Spinal cord (tissue), 9 donors: ENCODE measurements at regions not wholly inside any gene's neighbourhood (a gene's known extent, or its start where the extent isn't known, plus 50 kb on each side); places are given as distances from the start of the nearest gene placed in this dataset.
"Not testable (repeated sequence)": the region's sequence is repeated elsewhere in the genome, so short reads cannot be mapped to it uniquely, and the experiment has no call there.

Experiments used
- DNase-seq, 6 donors: peaks; one replicate each; pipeline versions ENCODE4 v3.0.0 to v3.0.0-alpha.2; 2013 to 2015; ENCODE audit warnings: low spot score in 6 of 6, low read depth in 4 of 6
- H3K27ac ChIP-seq: one replicate; pipeline ENCODE4 v1.5.1; 2013; ENCODE audit warnings: low read depth, low read length, control low read depth
- H3K27me3 ChIP-seq: one replicate; pipeline ENCODE4 v1.6.1; 2013; ENCODE audit warnings: low read length; ENCODE audit not compliant: control insufficient read depth, insufficient read depth
- H3K36me3 ChIP-seq: one replicate; pipeline ENCODE4 v1.6.1; 2013; ENCODE audit warnings: low read length; ENCODE audit not compliant: control insufficient read depth, insufficient read depth
- H3K4me1 ChIP-seq: one replicate; pipeline ENCODE4 v1.6.1; 2013; ENCODE audit warnings: low read length; ENCODE audit not compliant: control insufficient read depth, insufficient read depth
- H3K4me3 ChIP-seq: one replicate; pipeline ENCODE4 v1.5.1; 2013; ENCODE audit warnings: low read depth, low read length, control low read depth
- H3K9me3 ChIP-seq: one replicate; pipeline ENCODE4 v1.6.1; 2013; ENCODE audit warnings: low read length; ENCODE audit not compliant: control insufficient read depth, insufficient read depth
- WGBS: methylation state at CpG from one replicate; pipeline ENCODE4 v1.1.5; 2013; ENCODE audit warnings: missing lambda C conversion rate; ENCODE audit not compliant: insufficient coverage; 5-methylcytosine and 5-hydroxymethylcytosine counted together
- donor health status: healthy.

DNA sequence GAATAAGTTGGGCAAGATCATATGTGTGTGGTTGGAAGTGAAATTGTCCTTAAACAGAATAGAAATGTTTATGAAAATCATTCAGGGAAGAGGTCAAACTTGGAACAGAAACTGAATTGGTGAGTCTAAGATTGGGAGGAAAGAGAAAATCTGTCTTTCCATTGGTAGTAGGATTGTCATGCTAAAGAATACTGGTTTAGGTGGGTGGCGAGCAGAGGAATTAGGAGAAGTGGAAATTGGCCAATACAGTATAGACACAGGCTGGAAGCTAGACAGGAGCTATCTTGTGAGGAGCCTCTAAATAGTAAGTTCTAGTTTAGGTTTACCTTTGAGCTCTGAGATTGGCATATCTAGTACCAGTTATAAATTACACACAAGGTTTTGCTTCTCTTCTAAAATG lies 80.9 kb upstream of the KYNU start:
- WGBS, result 90% methylated on average over 1 of the region's 1 CpG
- no peaks in the 10 kb centered on the region for H3K4me1 ChIP-seq
- H3K36me3 ChIP-seq, result no peaks in the 10 kb centered on the region
- no peaks in the 10 kb centered on the region for H3K27me3 ChIP-seq
- H3K27ac ChIP-seq, result no peak overlapping the region
- H3K4me3 ChIP-seq, result no peak overlapping the region
- H3K9me3 ChIP-seq, result no peaks in the 10 kb centered on the region
- DNase-seq, result no peak

DNA sequence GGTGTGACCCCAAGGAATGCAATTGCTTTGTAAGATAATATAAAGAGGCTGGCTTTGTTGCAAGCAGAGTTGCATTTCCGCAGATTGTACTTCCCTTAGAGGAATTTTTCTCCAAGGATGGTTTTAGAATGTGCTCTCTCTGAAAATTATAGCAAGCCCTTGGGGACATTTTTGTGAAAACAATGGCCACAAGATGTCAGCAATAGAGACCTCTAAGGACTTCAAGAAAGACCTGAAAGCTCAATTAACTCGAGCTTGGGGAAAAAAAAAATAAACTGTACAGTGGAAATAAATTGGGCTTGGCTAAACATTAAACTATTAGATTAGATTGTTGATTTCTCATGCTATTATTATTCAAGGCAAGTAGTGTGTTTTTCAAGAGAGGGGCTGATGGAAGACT lies 81.3 kb upstream of the KYNU start:
- Histone ChIP-seq H3K27ac (no peak overlapping the region), H3K36me3 (no peaks in the 10 kb centered on the region), H3K27me3 (no peaks in the 10 kb centered on the region), H3K4me1 (no peaks in the 10 kb centered on the region), H3K9me3 (no peaks in the 10 kb centered on the region), H3K4me3 (no peak overlapping the region)
- WGBS, result 38% methylated on average over 1 of the region's 2 CpGs
- peak in 2 of 6 donors; percentile 1 to 30 for DNase-seq

GRCh38 chr2:142794850-142795249 lies 82.6 kb upstream of the KYNU start:
- no CpG with 5 or more reads among the region's 1 CpG for WGBS
- Histone ChIP-seq H3K36me3 (no peaks in the 10 kb centered on the region), H3K4me3 (no peak overlapping the region), H3K9me3 (no peaks in the 10 kb centered on the region), H3K4me1 (no peaks in the 10 kb centered on the region), H3K27me3 (no peaks in the 10 kb centered on the region), H3K27ac (no peak overlapping the region)
- DNase-seq, result no peak

GRCh38 chr2:142792328-142792727 lies 85.1 kb upstream of the KYNU start:
- not testable (repeated sequence) for H3K9me3 ChIP-seq, H3K4me3 ChIP-seq, H3K36me3 ChIP-seq, H3K27ac ChIP-seq, H3K27me3 ChIP-seq, H3K4me1 ChIP-seq, DNase-seq
- WGBS, result no CpG with 5 or more reads among the region's 3 CpGs

DNA sequence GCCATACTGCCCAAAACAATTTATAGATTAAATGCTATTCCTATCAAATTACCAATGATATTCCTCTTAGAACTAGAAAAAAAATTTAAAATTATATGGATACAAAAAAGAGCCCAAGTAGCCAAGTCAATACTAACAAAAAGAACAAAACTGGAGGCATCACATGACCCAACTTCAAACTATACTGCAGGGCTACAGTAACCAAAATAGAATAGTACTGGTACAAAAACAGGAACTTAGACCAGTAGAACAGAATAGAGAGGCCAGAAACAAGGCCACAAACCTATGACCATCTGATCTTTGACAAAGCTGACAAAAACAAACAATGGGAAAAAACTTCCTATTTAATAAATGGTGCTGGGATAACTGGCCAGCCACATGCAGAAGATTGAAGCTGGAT lies 86.1 kb upstream of the KYNU start:
- H3K27me3 ChIP-seq, result no peaks in the 10 kb centered on the region
- DNase-seq, result no peak
- no peak overlapping the region for H3K4me3 ChIP-seq
- no peaks in the 10 kb centered on the region for H3K4me1 ChIP-seq
- H3K36me3 ChIP-seq, result no peaks in the 10 kb centered on the region
- no peak overlapping the region for H3K27ac ChIP-seq
- H3K9me3 ChIP-seq, result no peaks in the 10 kb centered on the region

DNA sequence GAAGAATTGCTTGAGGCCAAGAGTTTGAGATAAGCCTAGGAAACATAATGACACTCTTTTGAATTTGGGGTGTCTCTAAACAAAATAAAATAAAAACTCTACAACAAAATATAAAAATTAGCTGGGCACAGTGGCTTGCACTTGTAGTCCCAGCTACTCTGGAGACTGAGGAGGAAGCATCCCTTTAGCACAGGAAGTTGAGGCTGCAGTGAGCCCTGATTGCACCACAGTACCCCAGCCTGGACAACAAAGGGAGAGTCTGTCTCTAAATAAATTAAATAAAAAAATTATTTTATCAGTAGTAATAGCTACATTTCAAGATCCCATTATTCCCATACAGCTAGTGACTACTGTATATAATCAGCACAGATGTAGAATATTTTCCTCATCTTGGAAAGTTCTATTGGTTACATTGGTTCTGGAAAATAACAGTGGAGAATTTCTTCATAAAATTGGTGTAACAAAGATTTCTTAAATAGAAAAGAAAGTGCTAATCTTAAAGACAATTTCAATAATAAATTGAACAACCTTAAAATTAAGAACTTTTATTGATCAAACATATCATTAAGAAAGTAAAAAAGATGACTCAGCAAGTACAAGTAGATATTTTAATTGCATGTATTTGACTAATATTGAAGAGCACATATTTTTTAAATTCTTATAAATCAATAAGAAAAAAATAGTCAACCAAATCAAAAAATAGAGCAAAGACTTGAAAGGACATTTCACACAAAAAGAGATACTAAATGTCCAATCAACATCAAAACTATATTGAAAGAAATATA lies 90.4 kb upstream of the KYNU start:
- H3K27ac ChIP-seq, result no peak overlapping the region
- no peaks in the 10 kb centered on the region for H3K4me1 ChIP-seq
- no peaks in the 10 kb centered on the region for H3K36me3 ChIP-seq
- no peak overlapping the region for H3K4me3 ChIP-seq
- H3K27me3 ChIP-seq, result no peaks in the 10 kb centered on the region
- H3K9me3 ChIP-seq, result no peaks in the 10 kb centered on the region
- DNase-seq, result no peak

GRCh38 chr2:142782942-142783443 lies 94.5 kb upstream of the KYNU start:
- no CpG with 5 or more reads among the region's 4 CpGs for WGBS
- H3K27ac ChIP-seq, result no peak overlapping the region
- no peaks in the 10 kb centered on the region for H3K27me3 ChIP-seq

GRCh38 chr2:142781146-142781545 lies 96.3 kb upstream of the KYNU start:
- no CpG with 5 or more reads among the region's 2 CpGs for WGBS
- Histone ChIP-seq H3K4me3 (no peak overlapping the region), H3K27ac (no peak overlapping the region), H3K27me3 (no peaks in the 10 kb centered on the region), H3K4me1 (no peaks in the 10 kb centered on the region), H3K9me3 (no peaks in the 10 kb centered on the region), H3K36me3 (no peaks in the 10 kb centered on the region)
- DNase-seq, result no peak

More at GRCh38 chr2:142782942-142783443, 94.5 kb upstream of the KYNU start:
- no peak for DNase-seq
- H3K9me3 ChIP-seq, result no peaks in the 10 kb centered on the region
- H3K4me3 ChIP-seq, result no peak overlapping the region
- no peaks in the 10 kb centered on the region for H3K4me1 ChIP-seq
- no peaks in the 10 kb centered on the region for H3K36me3 ChIP-seq

- Histone ChIP-seq H3K36me3 (no peaks in the 10 kb centered on the region), H3K27me3 (no peaks in the 10 kb centered on the region)
- WGBS, result 90% methylated on average over 2 of the region's 3 CpGs
Measured at GRCh38 chr2:142778289-142778688, 99.2 kb upstream of the KYNU start.

DNA sequence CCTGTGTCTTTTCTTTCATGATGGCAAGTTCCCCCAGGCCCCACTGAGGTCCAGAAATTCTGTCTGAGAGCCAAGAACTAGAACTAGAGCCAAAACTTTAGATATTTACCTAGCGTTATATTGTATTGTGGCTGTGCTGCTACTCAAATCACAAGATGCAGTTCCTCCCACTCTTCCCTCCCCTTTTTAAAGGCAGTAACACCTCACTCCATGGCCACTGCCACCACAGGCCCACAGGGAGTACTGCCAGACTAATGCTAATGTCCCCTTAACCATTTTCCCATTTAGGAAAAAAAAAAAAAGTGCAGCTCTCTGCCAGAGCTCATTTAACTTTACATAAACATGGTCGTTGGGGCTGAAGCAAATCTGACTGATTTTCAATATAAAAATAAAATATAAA lies 99.7 kb upstream of the KYNU start:
- Histone ChIP-seq H3K4me3 (no peak overlapping the region), H3K9me3 (no peaks in the 10 kb centered on the region), H3K27me3 (no peaks in the 10 kb centered on the region), H3K4me1 (no peaks in the 10 kb centered on the region), H3K27ac (no peak overlapping the region), H3K36me3 (no peaks in the 10 kb centered on the region)
- no peak for DNase-seq
- 100% methylated on average over 1 of the region's 2 CpGs for WGBS

More at GRCh38 chr2:142778289-142778688, 99.2 kb upstream of the KYNU start:
- H3K27ac ChIP-seq, result no peak overlapping the region
- no peak for DNase-seq
- no peaks in the 10 kb centered on the region for H3K4me1 ChIP-seq
- H3K4me3 ChIP-seq, result no peak overlapping the region
- no peaks in the 10 kb centered on the region for H3K9me3 ChIP-seq
